Heart left ventricle (tissue), 16 donors: ENCODE measurements at regions not wholly inside any gene's neighbourhood (a gene's known extent, or its start where the extent isn't known, plus 50 kb on each side); places are given as distances from the start of the nearest gene placed in this dataset.

Experiments used
- ATAC-seq, 4 donors: fragments of 200-7000 bp; cut with Tn5 transposase; one replicate each; pipeline ENCODE4 v1.9.1; 2020 to 2022; ENCODE audit warnings: moderate library complexity in 4 of 4, mild to moderate bottlenecking in 3 of 4, moderate number of reproducible peaks in 1 of 4
- DNase-seq, 5 donors: peaks; one replicate each; pipeline ENCODE4 v3.0.0-alpha.2; 2020
- H3K27ac ChIP-seq, 12 donors: fragments of 200-600 bp; sonication (generic) in 4 of 12; one replicate each; pipeline versions ENCODE4 v1.5.0 to v1.8.0; 2016 to 2022; ENCODE audit warnings: mild to moderate bottlenecking in 2 of 12
- H3K27me3 ChIP-seq, 9 donors: fragments of 200-600 bp; sonication (generic) in 2 of 9; one replicate each; pipeline versions ENCODE4 v1.5.1 to v1.8.0; 2016 to 2022; ENCODE audit warnings: mild to moderate bottlenecking in 3 of 9
- H3K36me3 ChIP-seq, 9 donors: fragments of 200-600 bp; sonication (generic) in 2 of 9; one replicate each; pipeline versions ENCODE4 v1.5.0 to v1.8.0; 2018 to 2022; ENCODE audit warnings: mild to moderate bottlenecking in 2 of 9
- H3K4me1 ChIP-seq, 12 donors: fragments of 200-600 bp; sonication (generic) in 4 of 12; one replicate each; pipeline versions ENCODE4 v1.5.0 to v1.8.0; 2016 to 2022; ENCODE audit warnings: mild to moderate bottlenecking in 3 of 12
- H3K4me3 ChIP-seq, 12 donors: fragments of 200-600 bp; sonication (generic) in 4 of 12; one replicate each; pipeline versions ENCODE4 v1.5.0 to v1.8.0; 2017 to 2022; ENCODE audit warnings: mild to moderate bottlenecking in 9 of 12, moderate library complexity in 4 of 12
- H3K9me3 ChIP-seq, 12 donors: fragments of 200-600 bp; sonication (generic) in 4 of 12; one replicate each; pipeline versions ENCODE4 v1.5.0 to v1.8.0; 2016 to 2022; ENCODE audit warnings: mild to moderate bottlenecking in 1 of 12
- CTCF ChIP-seq, 12 donors: fragments of 200-600 bp; sonication (generic) in 4 of 12; IDR thresholded peaks; one replicate each; pipeline versions ENCODE4 v1.5.0 to v1.8.0; 2018 to 2022; ENCODE audit warnings: antibody characterized with exemption in 12 of 12, mild to moderate bottlenecking in 5 of 12
- POLR2A ChIP-seq, 2 donors: fragments of 450-650 bp; IDR thresholded peaks; one replicate each; pipeline ENCODE4 v1.6.1; 2017; ENCODE audit warnings: antibody characterized with exemption in 2 of 2, mild to moderate bottlenecking in 2 of 2, moderate library complexity in 2 of 2
- WGBS, 4 donors: extraction: QIAGEN DNeasy Blood & Tissue Kit in 2 of 4; methylation state at CpG; one replicate each; pipeline versions ENCODE4 v1.1.5 to v1.1.7; 2013 to 2018; 5-methylcytosine and 5-hydroxymethylcytosine counted together
- intact Hi-C, 10 donors: fragments of 100-400 bp; cut with DNase I; formaldehyde crosslinking; loops; one replicate each; pipeline versions ENCODE4 v1.11.1 to v1.14.2; 2022
- donor health status: ischemic (EF 13 %, LVEDD 7.1; RV severe dilation, severe dysfunction).
- donor health status: healthy with polysubstance abuse.
- donor health status: DM: no; HTN: yes; CAD: no.
- donor health status: DM: no; HTN: no; CAD: no.
- donor health status: ischemic (EF 25% LVEDD 6.9; RV normal size, moderate dysfunction).
- donor health status: ischemic (EF 25% LVEDD 5.7; RV mildly dilated, moderate dysfunction).
- donor health status: healthy.
- donor health status: DM: yes; HTN: yes; CAD: no.
- donor health status: ischemic (EF 35%, LVEDD 5.7; RV mildly dilated, moderate dysfunction).
- donor health status: nonischemic (EF 11% LVEDD 7.7; RV severe dilation, severe dysfunction).
- donor health status: DM: yes; HTN: yes; CAD: no.
- donor health status: PGD.
- donor health status: ischemic (EF 29% LVEDD 5.4; RV normal size, mild dysfunction).
- donor health status: nonischemic (EF 23%, LVEDD 6.1; RV moderate dilation, normal function).

GRCh38 chr15:75109021-75109735 lies 85.8 kb downstream of the PPCDC start:
- no peaks in the 10 kb centered on the region for H3K27me3 ChIP-seq
- H3K36me3 ChIP-seq = no peaks in the 10 kb centered on the region
- DNase-seq = no peak
- ATAC-seq = no peak
- peaks cover 0 to 79% (median 6%) of the 10 kb centered on the region in 12 donors for H3K4me1 ChIP-seq
- H3K9me3 ChIP-seq = peaks cover 0 to 16% (median 4%) of the 10 kb centered on the region in 12 donors
- TF ChIP-seq POLR2A (IDR thresholded peaks at IDR 0.05) (no peak), CTCF (IDR thresholded peaks at IDR 0.05) (no peak)
- intact Hi-C loops = no loop called here
- peak overlapping the region in 1 of 12 donors; percentile 84 for H3K27ac ChIP-seq
- H3K4me3 ChIP-seq = no peak overlapping the region
- 85 to 93% (median 88%) methylated on average over 13 to 18 of the region's 18 CpGs for WGBS, 4 donors

- no peak for DNase-seq
- H3K27ac ChIP-seq = no peak overlapping the region
- peaks cover 0 to 16% (median 4%) of the 10 kb centered on the region in 12 donors for H3K9me3 ChIP-seq
- WGBS, 4 donors = 84 to 92% (median 89%) methylated on average over 5 to 7 of the region's 7 CpGs
- no peaks in the 10 kb centered on the region for H3K36me3 ChIP-seq
- TF ChIP-seq CTCF (IDR thresholded peaks at IDR 0.05) (no peak), POLR2A (IDR thresholded peaks at IDR 0.05) (no peak)
- ATAC-seq = no peak
- no peaks in the 10 kb centered on the region for H3K27me3 ChIP-seq
- intact Hi-C loops = no loop called here
- peaks cover 0 to 73% (median 3%) of the 10 kb centered on the region in 12 donors for H3K4me1 ChIP-seq
- H3K4me3 ChIP-seq = no peak overlapping the region
Observed at GRCh38 chr15:75109736-75110130, 86.3 kb downstream of the PPCDC start.

- TF ChIP-seq POLR2A (IDR thresholded peaks at IDR 0.05) = no peak
- TF ChIP-seq CTCF (IDR thresholded peaks at IDR 0.05) = no peak
- intact Hi-C loops = no loop called here
- no peak overlapping the region for H3K4me3 ChIP-seq
- no peak for DNase-seq
- H3K4me1 ChIP-seq = peaks cover 0 to 55% (median 0%) of the 10 kb centered on the region in 12 donors
- no peak for ATAC-seq
- peaks cover 0 to 16% (median 4%) of the 10 kb centered on the region in 12 donors for H3K9me3 ChIP-seq
- peak overlapping the region in 3 of 12 donors; percentile 20 to 72 (median 49) for H3K27ac ChIP-seq
- H3K27me3 ChIP-seq = no peaks in the 10 kb centered on the region
- WGBS, 4 donors = 85 to 93% (median 92%) methylated on average over 4 of the region's 4 CpGs
- H3K36me3 ChIP-seq = no peaks in the 10 kb centered on the region
Observed at GRCh38 chr15:75112278-75112847, 89.0 kb downstream of the PPCDC start.

GRCh38 chr15:75112848-75113492 lies 88.7 kb upstream of the C15orf39 start:
- TF ChIP-seq POLR2A (IDR thresholded peaks at IDR 0.05) (no peak), CTCF (IDR thresholded peaks at IDR 0.05) (no peak)
- H3K27me3 ChIP-seq = no peaks in the 10 kb centered on the region
- peak overlapping the region in 3 of 12 donors; percentile 20 to 72 (median 49) for H3K27ac ChIP-seq
- H3K9me3 ChIP-seq = peaks cover 0 to 20% (median 4%) of the 10 kb centered on the region in 12 donors
- ATAC-seq (peak in 3 of 4 donors; percentile 11 to 63 (median 34)), DNase-seq (no peak)
- H3K4me3 ChIP-seq = no peak overlapping the region
- WGBS, 4 donors = 37 to 60% (median 39%) methylated on average over 3 of the region's 3 CpGs
- H3K36me3 ChIP-seq = no peaks in the 10 kb centered on the region
- peaks cover 0 to 49% (median 0%) of the 10 kb centered on the region in 12 donors for H3K4me1 ChIP-seq
- intact Hi-C loops = no loop called here
